Peyer's patch (tissue), 4 donors: ENCODE measurements at regions not wholly inside any gene's neighbourhood (a gene's known extent, or its start where the extent isn't known, plus 50 kb on each side); places are given as distances from the start of the nearest gene placed in this dataset.

ENCODE experiments used
- POLR2A ChIP-seq, 2 donors: fragments of 450-650 bp; IDR thresholded peaks; one replicate each; pipeline ENCODE4 v1.5.1; 2017; ENCODE audit warnings: antibody characterized with exemption in 2 of 2, mild to moderate bottlenecking in 2 of 2, moderate library complexity in 2 of 2
- TF ChIP-seq, protein P1 (sequence below), 6 experiments: fragments of 450-650 bp in 4 of 6; fragments of 200-600 bp in 2 of 6; sonication (generic) in 1 of 6; IDR thresholded peaks; one replicate each; pipeline ENCODE4 v1.5.1; 2017 to 2019; ENCODE audit warnings: antibody characterized with exemption in 6 of 6, mild to moderate bottlenecking in 3 of 6, moderate library complexity in 1 of 6

GRCh38 chr13:73547239-73547638 lies 488.4 kb downstream of the KLF5 start:
- TF ChIP-seq, protein P1, sequence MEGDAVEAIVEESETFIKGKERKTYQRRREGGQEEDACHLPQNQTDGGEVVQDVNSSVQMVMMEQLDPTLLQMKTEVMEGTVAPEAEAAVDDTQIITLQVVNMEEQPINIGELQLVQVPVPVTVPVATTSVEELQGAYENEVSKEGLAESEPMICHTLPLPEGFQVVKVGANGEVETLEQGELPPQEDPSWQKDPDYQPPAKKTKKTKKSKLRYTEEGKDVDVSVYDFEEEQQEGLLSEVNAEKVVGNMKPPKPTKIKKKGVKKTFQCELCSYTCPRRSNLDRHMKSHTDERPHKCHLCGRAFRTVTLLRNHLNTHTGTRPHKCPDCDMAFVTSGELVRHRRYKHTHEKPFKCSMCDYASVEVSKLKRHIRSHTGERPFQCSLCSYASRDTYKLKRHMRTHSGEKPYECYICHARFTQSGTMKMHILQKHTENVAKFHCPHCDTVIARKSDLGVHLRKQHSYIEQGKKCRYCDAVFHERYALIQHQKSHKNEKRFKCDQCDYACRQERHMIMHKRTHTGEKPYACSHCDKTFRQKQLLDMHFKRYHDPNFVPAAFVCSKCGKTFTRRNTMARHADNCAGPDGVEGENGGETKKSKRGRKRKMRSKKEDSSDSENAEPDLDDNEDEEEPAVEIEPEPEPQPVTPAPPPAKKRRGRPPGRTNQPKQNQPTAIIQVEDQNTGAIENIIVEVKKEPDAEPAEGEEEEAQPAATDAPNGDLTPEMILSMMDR (IDR thresholded peaks at IDR 0.05), result no peak
- TF ChIP-seq POLR2A (IDR thresholded peaks at IDR 0.05), result no peak
